HepG2 (cell line): ENCODE measurements at regions not wholly inside any gene's neighbourhood (a gene's known extent, or its start where the extent isn't known, plus 50 kb on each side); places are given as distances from the start of the nearest gene placed in this dataset.

Source experiments
- ATAC-seq: fragments of 200-7000 bp; cut with Tn5 transposase; 3 replicates; pipeline ENCODE4 v1.9.1; 2020; ENCODE audit warnings: mild to moderate bottlenecking, moderate library complexity
- BruUV-seq: library from RNA; stranded (reverse); fragments of 400-500 nt; replicated peaks from 2 replicates; lab custom pipeline; 2021; lab: Mats Ljungman, UMichigan
- CTCF ChIA-PET: fragments of 300-600 bp; formaldehyde crosslinking; extraction: SDS; loops from one replicate; lab custom pipeline; 2021; ENCODE audit warnings: low total read pairs, inconsistent platforms, low intra/inter-chr PET ratio; lab: Yijun Ruan, JAX
- POLR2A ChIA-PET: fragments of 350-600 bp; sonication (Branson Sonifier 250); formaldehyde crosslinking; loops from one replicate; lab custom pipeline; 2020; ENCODE audit warnings: antibody characterized with exemption, inconsistent platforms; lab: Yijun Ruan, JAX
- DNase-seq: peaks from one replicate; pipeline ENCODE4 v3.0.0-alpha.2; 2015; ENCODE audit warnings: low spot score
- FAIRE-seq: peaks from 3 replicates; lab custom pipeline; 2011; peaks lifted over from hg19 to GRCh38; lab: Jason Lieb, UNC
- H2AFZ ChIP-seq: one replicate; pipeline ENCODE4 v1.6.1; 2011; ENCODE audit warnings: low read length, inconsistent platforms
- H3K27ac ChIP-seq: fragments of 300-600 bp; 3 replicates; pipeline ENCODE4 v1.8.0; 2011; ENCODE audit warnings: mixed run types, mild to moderate bottlenecking, mixed read lengths, low read length, inconsistent platforms; ENCODE audit not compliant: insufficient read depth; ENCODE audit errors: extremely low read length
- H3K27me3 ChIP-seq, 2 experiments: fragments of 200-600 bp in 1 of 2; 2 replicates in 1 of 2; 3 replicates in 1 of 2; pipeline versions ENCODE4 v1.6.0 to v1.8.0; 2011; ENCODE audit warnings: low read length in 2 of 2, mild to moderate bottlenecking in 2 of 2, moderate library complexity in 2 of 2, inconsistent platforms in 1 of 2; ENCODE audit not compliant: insufficient read depth in 2 of 2, control insufficient read depth in 1 of 2
- H3K36me3 ChIP-seq, 2 experiments: fragments of 200-600 bp in 1 of 2; replicated peaks in 1 of 2; 2 replicates in 1 of 2; 3 replicates in 1 of 2; pipeline versions ENCODE4 v1.5.1 to v1.8.0; 2011; ENCODE audit warnings: low read length in 2 of 2, inconsistent platforms in 1 of 2; ENCODE audit not compliant: insufficient read depth in 2 of 2, control insufficient read depth in 1 of 2
- H3K4me1 ChIP-seq: 2 replicates; pipeline ENCODE4 v1.5.1; 2012; ENCODE audit warnings: low read length, inconsistent platforms; ENCODE audit not compliant: insufficient read depth
- H3K4me2 ChIP-seq: 2 replicates; pipeline ENCODE4 v1.6.0; 2011; ENCODE audit warnings: low read depth, low read length, inconsistent platforms
- H3K4me3 ChIP-seq, 3 experiments: fragments of 200-600 bp in 1 of 3; sonication (generic), shearing (Covaris generic) in 1 of 3; replicated peaks in 1 of 3; 2 replicates each; pipeline ENCODE4 v1.5.1; 2011 to 2016; ENCODE audit warnings: low read length in 3 of 3, inconsistent platforms in 2 of 3, low read depth in 2 of 3, mild to moderate bottlenecking in 2 of 3, control low read depth in 1 of 3, mixed read lengths in 1 of 3; ENCODE audit not compliant: insufficient read depth in 1 of 3
- H3K79me2 ChIP-seq: one replicate; pipeline ENCODE4 v1.6.1; 2011; ENCODE audit warnings: low read length, inconsistent platforms; ENCODE audit not compliant: insufficient read depth
- H3K9ac ChIP-seq: 2 replicates; pipeline ENCODE4 v1.6.0; 2011; ENCODE audit warnings: mild to moderate bottlenecking, low read depth, low read length, inconsistent platforms; ENCODE audit not compliant: insufficient read depth
- H3K9me3 ChIP-seq: 2 replicates; pipeline ENCODE4 v1.5.1; 2012; ENCODE audit warnings: mild to moderate bottlenecking, low read length
- H4K20me1 ChIP-seq: 2 replicates; pipeline ENCODE4 v1.6.0; 2011; ENCODE audit warnings: inconsistent platforms, mild to moderate bottlenecking, low read length, moderate library complexity; ENCODE audit not compliant: insufficient read depth
- ATF7 ChIP-seq, 2 experiments: fragments of 450-650 bp in 1 of 2; sonication (generic) in 1 of 2; formaldehyde crosslinking in 1 of 2; IDR thresholded peaks; 2 replicates each; pipeline versions ENCODE4 v1.4.0 to v1.6.1; 2016 to 2020; ENCODE audit warnings: antibody characterized with exemption in 1 of 2, mild to moderate bottlenecking in 1 of 2, missing genetic modification reagents in 1 of 2
- FOXK2 ChIP-seq: fragments of 450-650 bp; IDR thresholded peaks from 2 replicates; pipeline ENCODE4 v1.6.1; 2016
- HNRNPUL1 ChIP-seq: fragments of 200-400 bp; formaldehyde crosslinking; IDR thresholded peaks from 2 replicates; pipeline ENCODE4 v1.6.1; 2017; ENCODE audit warnings: low read depth, mild to moderate bottlenecking, low read length, moderate library complexity
- KLF12 ChIP-seq: sonication (generic); formaldehyde crosslinking; IDR thresholded peaks from 2 replicates; pipeline ENCODE4 v1.4.0; 2020; ENCODE audit warnings: missing genetic modification reagents, borderline replicate concordance
- NFKB2 ChIP-seq: sonication (generic); formaldehyde crosslinking; IDR thresholded peaks from 2 replicates; pipeline ENCODE4 v1.4.0; 2020; ENCODE audit warnings: missing genetic modification reagents, borderline replicate concordance
- PCBP1 ChIP-seq: fragments of 200-400 bp; formaldehyde crosslinking; IDR thresholded peaks from 2 replicates; pipeline ENCODE4 v1.6.1; 2017; ENCODE audit warnings: mild to moderate bottlenecking, low read depth, low read length, borderline replicate concordance
- ZFAT ChIP-seq: sonication (generic); formaldehyde crosslinking; conservative IDR thresholded peaks from 2 replicates; pipeline ENCODE4 v1.8.1; 2023; ENCODE audit warnings: missing genetic modification reagents, inconsistent platforms
- ZNF136 ChIP-seq: sonication (generic); formaldehyde crosslinking; IDR thresholded peaks from 2 replicates; pipeline ENCODE4 v1.8.1; 2022; ENCODE audit warnings: low read depth, mild to moderate bottlenecking, moderate library complexity, missing genetic modification reagents
- ZNF484 ChIP-seq: sonication (generic); formaldehyde crosslinking; IDR thresholded peaks from 2 replicates; pipeline ENCODE4 v1.5.1; 2020; ENCODE audit warnings: mild to moderate bottlenecking, low read depth, missing genetic modification reagents, borderline replicate concordance
- ZNF550 ChIP-seq: sonication (generic); formaldehyde crosslinking; IDR thresholded peaks from 2 replicates; pipeline ENCODE4 v1.4.0; 2020; ENCODE audit warnings: mild to moderate bottlenecking, missing genetic modification reagents, borderline replicate concordance
- ZNF720 ChIP-seq: sonication (generic); formaldehyde crosslinking; IDR thresholded peaks from 2 replicates; pipeline ENCODE4 v1.4.0; 2020; ENCODE audit warnings: missing genetic modification reagents
- ZNF878 ChIP-seq: sonication (generic); formaldehyde crosslinking; IDR thresholded peaks from 2 replicates; pipeline ENCODE4 v1.8.1; 2023; ENCODE audit warnings: mild to moderate bottlenecking, missing genetic modification reagents, moderate library complexity
- WGBS: methylation state at CpG from one replicate; pipeline ENCODE4 v1.1.6; 2017; ENCODE audit warnings: low lambda C conversion rate; 5-methylcytosine and 5-hydroxymethylcytosine counted together
- in situ Hi-C: cut with HindIII; loops from 2 replicates; pipeline ENCODE4 v1.10.0; 2017; ENCODE audit warnings: low pct_unique_long_range_greater_than_20kb; ENCODE audit not compliant: extremely low pct_ligation_motif_present
- intact Hi-C: fragments of 100-400 bp; cut with micrococcal nuclease; formaldehyde crosslinking; loops from one replicate; pipeline ENCODE4 v1.10.0; 2022; ENCODE audit not compliant: unreplicated experiment
- TF ChIP-seq, protein P1 (sequence below), 2 experiments: fragments of 450-650 bp in 1 of 2; sonication (generic) in 1 of 2; formaldehyde crosslinking; IDR thresholded peaks; 2 replicates each; pipeline versions ENCODE4 v1.5.0 to v1.8.0; 2020 to 2022; ENCODE audit warnings: mild to moderate bottlenecking in 1 of 2, missing genetic modification reagents in 1 of 2
- TF ChIP-seq, protein P2 (sequence below): sonication (generic); IDR thresholded peaks from 2 replicates; pipeline ENCODE4 v1.6.1; 2016; ENCODE audit warnings: low read depth, borderline replicate concordance
- TF ChIP-seq, protein P3 (sequence below): sonication (generic); formaldehyde crosslinking; conservative IDR thresholded peaks from 2 replicates; pipeline ENCODE4 v1.4.0; 2020; ENCODE audit warnings: missing genetic modification reagents

DNA sequence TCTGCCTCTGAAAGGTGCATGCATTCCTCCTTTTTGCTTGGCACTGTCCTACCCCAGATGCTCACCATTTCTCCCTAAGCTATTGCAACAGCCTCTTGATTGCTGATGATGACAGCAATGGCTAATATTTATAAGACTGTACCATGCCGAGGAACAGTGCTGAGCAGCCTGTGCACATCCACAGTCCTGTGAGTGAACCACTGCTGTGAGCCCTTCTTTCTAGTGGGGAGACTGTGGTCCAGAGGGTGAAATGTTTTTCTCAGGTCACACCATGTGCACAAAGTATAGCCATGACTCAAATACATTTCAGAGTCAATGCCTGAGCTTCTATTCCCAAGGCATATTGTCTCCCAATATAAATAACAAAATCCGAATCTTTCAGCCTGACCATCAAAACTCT lies 231.2 kb upstream of the LRTM1 start:
- H3K27ac ChIP-seq: no peak overlapping the region
- H3K4me2 ChIP-seq: no peak overlapping the region
- intact Hi-C loops (no loop called here), in situ Hi-C loops (no loop called here)
- no peaks in the 10 kb centered on the region for H3K79me2 ChIP-seq
- WGBS: 3% methylated on average over 2 of the region's 2 CpGs
- H4K20me1 ChIP-seq: no peaks in the 10 kb centered on the region
- no peak overlapping the region for H3K4me3 ChIP-seq
- H3K9ac ChIP-seq: no peak overlapping the region
- no peaks in the 10 kb centered on the region for H3K36me3 ChIP-seq
- DNase-seq (no peak), FAIRE-seq (no peak)
- no TSS peak for BruUV-seq
- ChIA-PET POLR2A (no interaction called here), CTCF (no interaction called here)
- H3K27me3 ChIP-seq: no peaks in the 10 kb centered on the region
- no peak overlapping the region for H2AFZ ChIP-seq
- TF ChIP-seq FOXK2 (no peak), ZNF878 (CRISPR knock-in tag) (no peak), ZNF136 (CRISPR knock-in tag) (no peak), ZNF550 (CRISPR knock-in tag) (no peak), ZNF720 (CRISPR knock-in tag) (no peak), NFKB2 (CRISPR knock-in tag) (no peak), ZNF484 (CRISPR knock-in tag) (no peak), ZFAT (CRISPR knock-in tag) (no peak)
- TF ChIP-seq, protein P1, sequence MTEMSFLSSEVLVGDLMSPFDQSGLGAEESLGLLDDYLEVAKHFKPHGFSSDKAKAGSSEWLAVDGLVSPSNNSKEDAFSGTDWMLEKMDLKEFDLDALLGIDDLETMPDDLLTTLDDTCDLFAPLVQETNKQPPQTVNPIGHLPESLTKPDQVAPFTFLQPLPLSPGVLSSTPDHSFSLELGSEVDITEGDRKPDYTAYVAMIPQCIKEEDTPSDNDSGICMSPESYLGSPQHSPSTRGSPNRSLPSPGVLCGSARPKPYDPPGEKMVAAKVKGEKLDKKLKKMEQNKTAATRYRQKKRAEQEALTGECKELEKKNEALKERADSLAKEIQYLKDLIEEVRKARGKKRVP (CRISPR knock-in tag; IDR thresholded peaks at IDR 0.05): no peak
- TF ChIP-seq, all 625 proteins: peak for 0
- Histone ChIP-seq H3K9me3 (no peaks in the 10 kb centered on the region), H3K4me1 (no peaks in the 10 kb centered on the region)
- ATAC-seq: no peak

- DNase-seq: no peak
- 0% methylated on average over 3 of the region's 3 CpGs for WGBS
- in situ Hi-C loops: no loop called here
- Histone ChIP-seq H3K4me1 (no peaks in the 10 kb centered on the region), H3K4me3 (no peak overlapping the region), H3K36me3 (no peaks in the 10 kb centered on the region), H3K9me3 (no peaks in the 10 kb centered on the region), H3K27me3 (no peaks in the 10 kb centered on the region), H3K9ac (no peak overlapping the region), H3K27ac (no peak overlapping the region), H2AFZ (no peak overlapping the region), H4K20me1 (no peaks in the 10 kb centered on the region), H3K79me2 (no peaks in the 10 kb centered on the region), H3K4me2 (no peak overlapping the region)
- no TSS peak for BruUV-seq
- ChIA-PET CTCF (no interaction called here), POLR2A (no interaction called here)
- TF ChIP-seq, protein P2, sequence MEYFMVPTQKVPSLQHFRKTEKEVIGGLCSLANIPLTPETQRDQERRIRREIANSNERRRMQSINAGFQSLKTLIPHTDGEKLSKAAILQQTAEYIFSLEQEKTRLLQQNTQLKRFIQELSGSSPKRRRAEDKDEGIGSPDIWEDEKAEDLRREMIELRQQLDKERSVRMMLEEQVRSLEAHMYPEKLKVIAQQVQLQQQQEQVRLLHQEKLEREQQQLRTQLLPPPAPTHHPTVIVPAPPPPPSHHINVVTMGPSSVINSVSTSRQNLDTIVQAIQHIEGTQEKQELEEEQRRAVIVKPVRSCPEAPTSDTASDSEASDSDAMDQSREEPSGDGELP: no peak
- no peak for TF ChIP-seq PCBP1
- TF ChIP-seq ATF7 (IDR thresholded peaks at IDR 0.05): peak; percentile 58
- TF ChIP-seq ATF7 (CRISPR knock-in tag; IDR thresholded peaks at IDR 0.05): no peak
- TF ChIP-seq, protein P3, sequence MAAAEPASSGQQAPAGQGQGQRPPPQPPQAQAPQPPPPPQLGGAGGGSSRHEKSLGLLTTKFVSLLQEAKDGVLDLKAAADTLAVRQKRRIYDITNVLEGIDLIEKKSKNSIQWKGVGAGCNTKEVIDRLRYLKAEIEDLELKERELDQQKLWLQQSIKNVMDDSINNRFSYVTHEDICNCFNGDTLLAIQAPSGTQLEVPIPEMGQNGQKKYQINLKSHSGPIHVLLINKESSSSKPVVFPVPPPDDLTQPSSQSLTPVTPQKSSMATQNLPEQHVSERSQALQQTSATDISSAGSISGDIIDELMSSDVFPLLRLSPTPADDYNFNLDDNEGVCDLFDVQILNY (CRISPR knock-in tag): no peak
- TF ChIP-seq KLF12: no peak
- no peak for TF ChIP-seq HNRNPUL1
- no peak for ATAC-seq
- no peak for FAIRE-seq
- intact Hi-C loops: no loop called here
Measured at GRCh38 chr3:55158345-55158744, 230.5 kb upstream of the LRTM1 start.
